HEK293 (cell line): ENCODE measurements at regions not wholly inside any gene's neighbourhood (a gene's known extent, or its start where the extent isn't known, plus 50 kb on each side); places are given as distances from the start of the nearest gene placed in this dataset.

ENCODE experiments used
- ATF2 ChIP-seq: fragments of 450-650 bp; formaldehyde crosslinking; IDR thresholded peaks from 2 replicates; pipeline ENCODE4 v1.5.1; 2016; ENCODE audit warnings: missing biosample characterization, missing genetic modification characterization, low read depth
- REST ChIP-seq: fragments of 450-650 bp; formaldehyde crosslinking; IDR thresholded peaks from 2 replicates; pipeline ENCODE4 v1.5.1; 2016; ENCODE audit warnings: missing biosample characterization, missing genetic modification characterization
- ZNF23 ChIP-seq: fragments of 450-650 bp; formaldehyde crosslinking; IDR thresholded peaks from 2 replicates; pipeline ENCODE4 v1.5.1; 2016; ENCODE audit warnings: missing biosample characterization, missing genetic modification characterization, borderline replicate concordance
- ZNF76 ChIP-seq: fragments of 450-650 bp; formaldehyde crosslinking; IDR thresholded peaks from 2 replicates; pipeline ENCODE4; 2016; ENCODE audit warnings: low read depth, missing biosample characterization, missing genetic modification characterization, borderline replicate concordance
- ZNF768 ChIP-seq: fragments of 450-650 bp; formaldehyde crosslinking; IDR thresholded peaks from 2 replicates; pipeline ENCODE4 v1.5.1; 2018; ENCODE audit warnings: missing biosample characterization, mild to moderate bottlenecking, missing genetic modification characterization

- TF ChIP-seq ZNF768 (no peak), ATF2 (tag by site-specific recombination) (no peak), ZNF23 (tag by site-specific recombination) (no peak), REST (tag by site-specific recombination) (no peak), ZNF76 (no peak)
Measured at GRCh38 chr3:176647987-176648386, 549.3 kb downstream of the TBL1XR1 start.
